ENCODE measurements at regions not wholly inside any gene's neighbourhood (a gene's known extent, or its start where the extent isn't known, plus 50 kb on each side); places are given as distances from the start of the nearest gene placed in this dataset.
A peak's percentile ranks its signal among the peaks of the same experiment; 100 is the strongest.
"Not testable (repeated sequence)": the region's sequence is repeated elsewhere in the genome, so short reads cannot be mapped to it uniquely, and the experiment has no call there.

- DNase-seq: peak in 1 of 42 donors; percentile 8
Observed at GRCh38 chr13:103510007-103510535, 443.9 kb upstream of the SLC10A2 start.

GRCh38 chr13:103497404-103497803 lies 431.2 kb upstream of the SLC10A2 start:
- DNase-seq: no peak
- intact Hi-C loops (cut with DNase I): no loop called here

More at GRCh38 chr13:103510007-103510535, 443.9 kb upstream of the SLC10A2 start:
- intact Hi-C loops (cut with DNase I): no loop called here

GRCh38 chr13:103487841-103488240 lies 421.6 kb upstream of the SLC10A2 start:
- intact Hi-C loops (cut with DNase I): no loop called here
- DNase-seq: no peak

GRCh38 chr13:103473081-103473480 lies 406.9 kb upstream of the SLC10A2 start:
- intact Hi-C loops (cut with DNase I): no loop called here
- no peak for DNase-seq

- no peak for DNase-seq
- intact Hi-C loops (cut with DNase I): no loop called here
Observed at GRCh38 chr13:103471896-103472295, 405.7 kb upstream of the SLC10A2 start.

GRCh38 chr13:103469771-103470170 lies 403.6 kb upstream of the SLC10A2 start:
- DNase-seq: no peak
- intact Hi-C loops (cut with DNase I): no loop called here

- intact Hi-C loops (cut with DNase I): no loop called here
Observed at GRCh38 chr13:103466761-103467160, 400.5 kb upstream of the SLC10A2 start.

GRCh38 chr13:103460246-103460645 lies 394.0 kb upstream of the SLC10A2 start:
- DNase-seq; intact Hi-C loops (cut with DNase I): not testable (repeated sequence)

More at GRCh38 chr13:103466761-103467160, 400.5 kb upstream of the SLC10A2 start:
- DNase-seq: no peak

- intact Hi-C loops (cut with DNase I); DNase-seq: not testable (repeated sequence)
Observed at GRCh38 chr13:103457050-103457449, 390.8 kb upstream of the SLC10A2 start.

GRCh38 chr13:103451656-103452055 lies 385.4 kb upstream of the SLC10A2 start:
- intact Hi-C loops (cut with DNase I): no loop called here
- DNase-seq: no peak

- no peak for DNase-seq
- intact Hi-C loops (cut with DNase I): no loop called here
Observed at GRCh38 chr13:103443604-103444003, 377.4 kb upstream of the SLC10A2 start.

GRCh38 chr13:103437651-103438050 lies 371.4 kb upstream of the SLC10A2 start:
- intact Hi-C loops (cut with DNase I): no loop called here
- DNase-seq: peak in 5 of 42 donors; percentile 6 to 41 (median 26)

- intact Hi-C loops (cut with DNase I): no loop called here
- no peak for DNase-seq
Observed at GRCh38 chr13:103436057-103436654, 369.9 kb upstream of the SLC10A2 start.

- DNase-seq: no peak
- intact Hi-C loops (cut with DNase I): no loop called here
Observed at GRCh38 chr13:103431856-103432255, 365.6 kb upstream of the SLC10A2 start.

GRCh38 chr13:103430368-103430767 lies 364.2 kb upstream of the SLC10A2 start:
- no peak for DNase-seq
- intact Hi-C loops (cut with DNase I): no loop called here

- intact Hi-C loops (cut with DNase I): no loop called here
- DNase-seq: no peak
Observed at GRCh38 chr13:103410002-103410401, 343.8 kb upstream of the SLC10A2 start.

- intact Hi-C loops (cut with DNase I): no loop called here
- no peak for DNase-seq
Observed at GRCh38 chr13:103406967-103407366, 340.8 kb upstream of the SLC10A2 start.

GRCh38 chr13:103405297-103405696 lies 339.1 kb upstream of the SLC10A2 start:
- intact Hi-C loops (cut with DNase I): no loop called here
- no peak for DNase-seq

- intact Hi-C loops (cut with DNase I): no loop called here
- DNase-seq: no peak
Observed at GRCh38 chr13:103403814-103404213, 337.6 kb upstream of the SLC10A2 start.

- DNase-seq: no peak
- intact Hi-C loops (cut with DNase I): no loop called here
Observed at GRCh38 chr13:103403148-103403740, 337.0 kb upstream of the SLC10A2 start.

GRCh38 chr13:103395139-103395538 lies 328.9 kb upstream of the SLC10A2 start:
- intact Hi-C loops (cut with DNase I): no loop called here
- no peak for DNase-seq
